ENCODE measurements at regions not wholly inside any gene's neighbourhood (a gene's known extent, or its start where the extent isn't known, plus 50 kb on each side); places are given as distances from the start of the nearest gene placed in this dataset.

- TF ChIP-seq CTCF (IDR thresholded peaks at IDR 0.05): no peak
- no peak for TF ChIP-seq POLR2A (IDR thresholded peaks at IDR 0.05)
- no peak for TF ChIP-seq POLR2AphosphoS5 (IDR thresholded peaks at IDR 0.05)
Measured at GRCh38 chr7:155944901-155945300, 132.6 kb upstream of the SHH start.
